ENCODE measurements at regions not wholly inside any gene's neighbourhood (a gene's known extent, or its start where the extent isn't known, plus 50 kb on each side); places are given as distances from the start of the nearest gene placed in this dataset.

- FAIRE-seq (no peak), DNase-seq (ENCODE audit: low read depth, low spot score) (no peak)
- Histone ChIP-seq H2AFZ (ENCODE audit: low read depth, low read length) (no peak overlapping the region), H3K4me1 (ENCODE audit: control insufficient read depth, extremely low read depth, insufficient read depth, low read length) (no peaks in the 10 kb centered on the region), H3K36me3 (ENCODE audit: control insufficient read depth in 2 of 2, extremely low read depth in 1 of 2, insufficient read depth in 2 of 2, low read length in 2 of 2) (no peaks in the 10 kb centered on the region), H3K4me3 (replicated peaks in 1 of 3; ENCODE audit: insufficient read depth in 1 of 3, low read depth in 1 of 3, low read length in 3 of 3) (no peak overlapping the region), H3K9me3 (replicated peaks; ENCODE audit: control insufficient read depth, insufficient read depth, low read length) (no peaks in the 10 kb centered on the region), H3K79me2 (ENCODE audit: control insufficient read depth, insufficient read depth, low read length) (no peaks in the 10 kb centered on the region), H3K9ac (replicated peaks; ENCODE audit: extremely low read depth, insufficient read depth, low read length) (no peak overlapping the region), H3K27ac (ENCODE audit: insufficient read depth, low read depth, low read length) (no peak overlapping the region), H3K4me2 (ENCODE audit: insufficient read depth, low read length) (no peak overlapping the region), H4K20me1 (replicated peaks; ENCODE audit: control insufficient read depth, extremely low read depth, insufficient read depth, low read length) (no peaks in the 10 kb centered on the region), H3K9me1 (replicated peaks; ENCODE audit: control insufficient read depth, extremely low read depth, insufficient read depth, low read length) (no peaks in the 10 kb centered on the region), H3K27me3 (ENCODE audit: control insufficient read depth in 2 of 2, insufficient read depth in 2 of 2, low read length in 2 of 2) (no peaks in the 10 kb centered on the region)
- dilution Hi-C loops (cut with MboI; ENCODE audit: extremely low pct_ligation_motif_present, low sequenced_read_pairs), result no loop called here
- ChIA-PET CTCF (no interaction called here), POLR2A (no interaction called here)
- no TSS peak for BruUV-seq (replicated peaks)
- intact Hi-C loops (cut with micrococcal nuclease), result no loop called here
- no peak for TF ChIP-seq GATA2 (IDR thresholded peaks at IDR 0.05; ENCODE audit: insufficient read depth, insufficient read length, low read depth, low read length)
- no peak for TF ChIP-seq POLR2AphosphoS5 (IDR thresholded peaks at IDR 0.05; ENCODE audit: insufficient read depth, low read depth, low read length)
- no peak for TF ChIP-seq MAX (IDR thresholded peaks at IDR 0.05; ENCODE audit: insufficient read depth, insufficient read length)
- TF ChIP-seq JUN (IDR thresholded peaks at IDR 0.05; ENCODE audit: borderline replicate concordance, insufficient read depth, insufficient read length, low read depth), result no peak
- TF ChIP-seq EZH2 (IDR thresholded peaks at IDR 0.05; ENCODE audit: borderline replicate concordance, low read depth, low read length, severe bottlenecking), result no peak
- TF ChIP-seq MYC (IDR thresholded peaks at IDR 0.05; ENCODE audit: low read depth, low read length), result no peak
- TF ChIP-seq CTCF (IDR thresholded peaks at IDR 0.05; ENCODE audit: extremely low read depth in 1 of 2, insufficient read depth in 1 of 2, low read depth in 1 of 2, low read length in 2 of 2), result no peak
- TF ChIP-seq FOS (IDR thresholded peaks at IDR 0.05; ENCODE audit: borderline replicate concordance, insufficient read depth, low read length), result no peak
- TF ChIP-seq POLR2A (IDR thresholded peaks at IDR 0.05; ENCODE audit: low read depth, low read length), result no peak
Measured at GRCh38 chr10:123516291-123516690, 149.9 kb upstream of the GPR26 start.
